ENCODE measurements at regions not wholly inside any gene's neighbourhood (a gene's known extent, or its start where the extent isn't known, plus 50 kb on each side); places are given as distances from the start of the nearest gene placed in this dataset.

- no peak for DNase-seq
Measured at GRCh38 chr11:103676413-103676812, 360.0 kb upstream of the DDI1 start.

GRCh38 chr11:103680826-103681225, 355.6 kb upstream of the DDI1 start:
- DNase-seq, result no peak

- DNase-seq, result no peak
Measured at GRCh38 chr11:103681855-103682254, 354.6 kb upstream of the DDI1 start.

GRCh38 chr11:103682318-103683184, 353.9 kb upstream of the DDI1 start:
- DNase-seq, result no peak

GRCh38 chr11:103683576-103683975, 352.9 kb upstream of the DDI1 start:
- no peak for DNase-seq

- DNase-seq, result no peak
Measured at GRCh38 chr11:103688924-103689323, 347.5 kb upstream of the DDI1 start.

- no peak for DNase-seq
Measured at GRCh38 chr11:103690356-103690755, 346.1 kb upstream of the DDI1 start.

- no peak for DNase-seq
Measured at GRCh38 chr11:103696123-103696522, 340.3 kb upstream of the DDI1 start.

- DNase-seq, result no peak
Measured at GRCh38 chr11:103699216-103699615, 337.2 kb upstream of the DDI1 start.

- DNase-seq, result no peak
Measured at GRCh38 chr11:103699656-103700055, 336.8 kb upstream of the DDI1 start.

- DNase-seq, result no peak
Measured at GRCh38 chr11:103700622-103701021, 335.8 kb upstream of the DDI1 start.

- no peak for DNase-seq
Measured at GRCh38 chr11:103703437-103703836, 333.0 kb upstream of the DDI1 start.

GRCh38 chr11:103703954-103704353, 332.5 kb upstream of the DDI1 start:
- DNase-seq, result no peak

GRCh38 chr11:103705642-103706041, 330.8 kb upstream of the DDI1 start:
- no peak for DNase-seq

GRCh38 chr11:103709371-103709770, 327.1 kb upstream of the DDI1 start:
- no peak for DNase-seq

- DNase-seq, result no peak
Measured at GRCh38 chr11:103714246-103714645, 322.2 kb upstream of the DDI1 start.

- DNase-seq, result no peak
Measured at GRCh38 chr11:103716363-103716762, 320.1 kb upstream of the DDI1 start.

GRCh38 chr11:103727262-103727661, 309.2 kb upstream of the DDI1 start:
- DNase-seq, result no peak

- no peak for DNase-seq
Measured at GRCh38 chr11:103729617-103730016, 306.8 kb upstream of the DDI1 start.

- DNase-seq, result no peak
Measured at GRCh38 chr11:103730131-103730940, 306.1 kb upstream of the DDI1 start.

GRCh38 chr11:103731670-103732069, 304.8 kb upstream of the DDI1 start:
- no peak for DNase-seq

GRCh38 chr11:103733889-103734288, 302.6 kb upstream of the DDI1 start:
- DNase-seq, result no peak

- DNase-seq, result no peak
Measured at GRCh38 chr11:103735497-103736032, 300.9 kb upstream of the DDI1 start.

Measured in NCI-H2029 treated with DMSO at 0.1 percent for 48 hours (cell line).